A673 (cell line): ENCODE measurements at regions not wholly inside any gene's neighbourhood (a gene's known extent, or its start where the extent isn't known, plus 50 kb on each side); places are given as distances from the start of the nearest gene placed in this dataset.

ENCODE experiments used
- EZH2 ChIP-seq: fragments of 200-600 bp; sonication (generic); IDR thresholded peaks from 2 replicates; pipeline ENCODE4 v1.6.1; 2017; ENCODE audit warnings: borderline replicate concordance, low read depth, mild to moderate bottlenecking, mixed read lengths, antibody characterized with exemption, low read length; ENCODE audit not compliant: poor library complexity, severe bottlenecking
- TF ChIP-seq, protein P1 (sequence below): fragments of 300-800, 200-600 bp; sonication (generic); conservative IDR thresholded peaks from 2 replicates; pipeline ENCODE4 v1.5.1; 2017; ENCODE audit warnings: low read depth, mild to moderate bottlenecking, antibody characterized with exemption, low read length, moderate library complexity, mixed read lengths

GRCh38 chr9:134982311-134982710 is 64.6 kb upstream of the FCN1 start:
- TF ChIP-seq EZH2 = no peak
- TF ChIP-seq, protein P1, sequence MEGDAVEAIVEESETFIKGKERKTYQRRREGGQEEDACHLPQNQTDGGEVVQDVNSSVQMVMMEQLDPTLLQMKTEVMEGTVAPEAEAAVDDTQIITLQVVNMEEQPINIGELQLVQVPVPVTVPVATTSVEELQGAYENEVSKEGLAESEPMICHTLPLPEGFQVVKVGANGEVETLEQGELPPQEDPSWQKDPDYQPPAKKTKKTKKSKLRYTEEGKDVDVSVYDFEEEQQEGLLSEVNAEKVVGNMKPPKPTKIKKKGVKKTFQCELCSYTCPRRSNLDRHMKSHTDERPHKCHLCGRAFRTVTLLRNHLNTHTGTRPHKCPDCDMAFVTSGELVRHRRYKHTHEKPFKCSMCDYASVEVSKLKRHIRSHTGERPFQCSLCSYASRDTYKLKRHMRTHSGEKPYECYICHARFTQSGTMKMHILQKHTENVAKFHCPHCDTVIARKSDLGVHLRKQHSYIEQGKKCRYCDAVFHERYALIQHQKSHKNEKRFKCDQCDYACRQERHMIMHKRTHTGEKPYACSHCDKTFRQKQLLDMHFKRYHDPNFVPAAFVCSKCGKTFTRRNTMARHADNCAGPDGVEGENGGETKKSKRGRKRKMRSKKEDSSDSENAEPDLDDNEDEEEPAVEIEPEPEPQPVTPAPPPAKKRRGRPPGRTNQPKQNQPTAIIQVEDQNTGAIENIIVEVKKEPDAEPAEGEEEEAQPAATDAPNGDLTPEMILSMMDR = no peak
